Tibial artery (tissue), 4 donors: ENCODE measurements at regions not wholly inside any gene's neighbourhood (a gene's known extent, or its start where the extent isn't known, plus 50 kb on each side); places are given as distances from the start of the nearest gene placed in this dataset.

ENCODE experiments used
- DNase-seq, 2 donors: peaks; one replicate each; pipeline ENCODE4 v3.0.0-alpha.2; 2019
- H3K27ac ChIP-seq, 2 donors: fragments of 200-600 bp; sonication (generic) in 1 of 2; 1 replicate in 1 of 2; 2 replicates in 1 of 2; pipeline ENCODE4 v1.5.1; 2018 to 2019; ENCODE audit warnings: mild to moderate bottlenecking in 1 of 2
- H3K27me3 ChIP-seq, 2 donors: fragments of 200-600 bp; sonication (generic) in 1 of 2; one replicate each; pipeline versions ENCODE4 v1.5.1 to v1.6.0; 2016 to 2019
- H3K36me3 ChIP-seq, 3 donors: fragments of 200-600 bp; sonication (generic) in 2 of 3; one replicate each; pipeline ENCODE4 v1.5.1; 2016 to 2019; ENCODE audit warnings: mild to moderate bottlenecking in 2 of 3
- H3K4me1 ChIP-seq, 4 donors: fragments of 200-600 bp; sonication (generic) in 2 of 4; 1 replicate in 3 of 4; 2 replicates in 1 of 4; pipeline ENCODE4 v1.5.1; 2016 to 2019
- H3K4me3 ChIP-seq, 2 donors: fragments of 200-600 bp; sonication (generic) in 1 of 2; 1 replicate in 1 of 2; 2 replicates in 1 of 2; pipeline ENCODE4 v1.5.1; 2018 to 2019; ENCODE audit warnings: mild to moderate bottlenecking in 2 of 2
- H3K9me3 ChIP-seq, 3 donors: fragments of 200-600 bp; sonication (generic) in 1 of 3; one replicate each; pipeline ENCODE4 v1.5.1; 2016 to 2019
- intact Hi-C: fragments of 100-400 bp; cut with DNase I; formaldehyde crosslinking; loops from one replicate; pipeline ENCODE4 v1.15.0; 2023; ENCODE audit warnings: low total_unique reads
- TF ChIP-seq, protein P1 (sequence below), 2 experiments: fragments of 200-600 bp in 1 of 2; fragments of 450-650 bp in 1 of 2; IDR thresholded peaks; one replicate each; pipeline ENCODE4 v1.5.1; 2017 to 2019; ENCODE audit warnings: antibody characterized with exemption in 2 of 2, mild to moderate bottlenecking in 1 of 2, moderate library complexity in 1 of 2

DNA sequence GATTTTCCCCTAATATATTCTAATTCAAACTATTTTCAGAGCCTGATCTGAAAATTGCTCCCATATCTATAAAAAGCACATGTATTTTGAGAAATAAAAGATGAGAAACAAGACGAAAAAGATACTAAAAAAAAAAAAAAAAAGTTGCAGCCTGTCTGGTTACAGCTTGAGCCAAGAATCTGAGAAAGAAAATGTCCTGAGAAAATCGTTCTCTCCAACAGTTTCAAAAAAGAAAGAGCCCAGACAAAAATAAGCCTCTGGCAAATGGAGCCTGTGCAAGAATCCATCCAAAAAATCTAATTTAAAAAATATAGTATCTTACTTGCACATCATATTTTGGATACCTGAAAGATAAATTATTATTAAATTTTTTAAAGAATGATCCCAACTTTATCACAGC, 163.0 kb upstream of the TBL1X start:
- Histone ChIP-seq H3K4me1 (peaks cover 0 to 27% (median 4%) of the 10 kb centered on the region in 4 donors), H3K9me3 (no peaks in the 10 kb centered on the region), H3K4me3 (peak overlapping the region; percentile 19 to 29), H3K27ac (peak overlapping the region; percentile 65), H3K27me3 (no peaks in the 10 kb centered on the region), H3K36me3 (no peaks in the 10 kb centered on the region)
- intact Hi-C loops, result no loop called here
- no peak for DNase-seq
- TF ChIP-seq, protein P1, sequence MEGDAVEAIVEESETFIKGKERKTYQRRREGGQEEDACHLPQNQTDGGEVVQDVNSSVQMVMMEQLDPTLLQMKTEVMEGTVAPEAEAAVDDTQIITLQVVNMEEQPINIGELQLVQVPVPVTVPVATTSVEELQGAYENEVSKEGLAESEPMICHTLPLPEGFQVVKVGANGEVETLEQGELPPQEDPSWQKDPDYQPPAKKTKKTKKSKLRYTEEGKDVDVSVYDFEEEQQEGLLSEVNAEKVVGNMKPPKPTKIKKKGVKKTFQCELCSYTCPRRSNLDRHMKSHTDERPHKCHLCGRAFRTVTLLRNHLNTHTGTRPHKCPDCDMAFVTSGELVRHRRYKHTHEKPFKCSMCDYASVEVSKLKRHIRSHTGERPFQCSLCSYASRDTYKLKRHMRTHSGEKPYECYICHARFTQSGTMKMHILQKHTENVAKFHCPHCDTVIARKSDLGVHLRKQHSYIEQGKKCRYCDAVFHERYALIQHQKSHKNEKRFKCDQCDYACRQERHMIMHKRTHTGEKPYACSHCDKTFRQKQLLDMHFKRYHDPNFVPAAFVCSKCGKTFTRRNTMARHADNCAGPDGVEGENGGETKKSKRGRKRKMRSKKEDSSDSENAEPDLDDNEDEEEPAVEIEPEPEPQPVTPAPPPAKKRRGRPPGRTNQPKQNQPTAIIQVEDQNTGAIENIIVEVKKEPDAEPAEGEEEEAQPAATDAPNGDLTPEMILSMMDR (IDR thresholded peaks at IDR 0.05), result no peak

GRCh38 chrX:9302381-9302780, 162.5 kb upstream of the TBL1X start:
- intact Hi-C loops, result no loop called here
- Histone ChIP-seq H3K27ac (peak overlapping the region; percentile 17 to 65), H3K4me3 (no peak overlapping the region), H3K36me3 (no peaks in the 10 kb centered on the region), H3K9me3 (no peaks in the 10 kb centered on the region), H3K27me3 (no peaks in the 10 kb centered on the region), H3K4me1 (peaks cover 0 to 27% (median 4%) of the 10 kb centered on the region in 4 donors)
- no peak for DNase-seq
- TF ChIP-seq, protein P1 (IDR thresholded peaks at IDR 0.05), result no peak

DNA sequence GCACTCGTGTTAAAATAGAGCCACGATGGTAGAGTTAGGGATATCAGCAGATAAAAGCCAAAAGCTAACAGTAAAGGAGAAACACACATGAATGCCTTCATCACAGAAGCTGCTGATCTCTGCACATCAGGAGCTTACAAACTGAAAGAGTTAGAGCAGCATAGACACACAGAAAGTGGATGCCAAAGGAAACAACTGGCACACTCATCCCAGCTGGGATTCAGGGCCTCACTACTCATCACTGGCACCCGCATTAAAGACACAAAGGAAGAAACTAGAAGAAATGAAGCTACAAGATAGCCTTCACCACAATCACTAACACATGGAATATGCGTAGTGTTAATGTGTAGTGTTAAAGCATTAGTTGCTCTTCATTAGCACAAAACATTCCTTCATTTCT, 156.4 kb upstream of the TBL1X start:
- Histone ChIP-seq H3K27me3 (no peaks in the 10 kb centered on the region), H3K9me3 (no peaks in the 10 kb centered on the region), H3K27ac (no peak overlapping the region), H3K4me1 (peaks cover 0 to 16% (median 0%) of the 10 kb centered on the region in 4 donors), H3K4me3 (no peak overlapping the region), H3K36me3 (no peaks in the 10 kb centered on the region)
- TF ChIP-seq, protein P1 (IDR thresholded peaks at IDR 0.05), result no peak
- no peak for DNase-seq
- intact Hi-C loops, result no loop called here

DNA sequence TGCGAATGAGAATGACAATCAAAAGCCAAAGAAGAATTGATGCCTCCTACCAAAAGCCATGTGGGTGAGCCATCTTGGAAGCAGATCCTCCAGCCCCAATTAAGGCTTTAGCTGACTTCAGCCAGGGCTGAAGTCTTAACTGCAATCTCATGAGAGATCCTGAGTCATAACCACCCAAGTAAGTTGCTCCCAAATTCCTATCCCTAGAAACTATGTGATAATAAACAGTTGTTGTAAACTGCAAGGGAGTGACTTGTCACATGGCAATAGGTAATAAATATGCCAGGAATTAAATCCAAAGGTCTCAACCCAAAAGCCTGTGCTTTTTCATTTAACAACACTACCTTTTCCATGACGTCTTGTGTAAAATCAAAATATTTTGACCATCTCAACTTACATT, 154.2 kb upstream of the TBL1X start:
- DNase-seq, result no peak
- Histone ChIP-seq H3K27me3 (no peaks in the 10 kb centered on the region), H3K27ac (peak overlapping the region; percentile 28 to 51), H3K36me3 (no peaks in the 10 kb centered on the region), H3K4me3 (no peak overlapping the region), H3K4me1 (peaks cover 0 to 16% (median 0%) of the 10 kb centered on the region in 4 donors), H3K9me3 (no peaks in the 10 kb centered on the region)
- intact Hi-C loops, result no loop called here
- TF ChIP-seq, protein P1 (IDR thresholded peaks at IDR 0.05), result no peak

GRCh38 chrX:9311421-9312160, 153.3 kb upstream of the TBL1X start:
- TF ChIP-seq, protein P1 (IDR thresholded peaks at IDR 0.05), result no peak
- H3K4me3 ChIP-seq, result no peak overlapping the region
- intact Hi-C loops, result no loop called here
- no peaks in the 10 kb centered on the region for H3K36me3 ChIP-seq
- peak overlapping the region; percentile 28 to 51 for H3K27ac ChIP-seq
- no peaks in the 10 kb centered on the region for H3K9me3 ChIP-seq
- no peaks in the 10 kb centered on the region for H3K27me3 ChIP-seq
- peaks cover 0 to 16% (median 0%) of the 10 kb centered on the region in 4 donors for H3K4me1 ChIP-seq
- DNase-seq, result no peak
